ENCODE measurements at regions not wholly inside any gene's neighbourhood (a gene's known extent, or its start where the extent isn't known, plus 50 kb on each side); places are given as distances from the start of the nearest gene placed in this dataset.

- intact Hi-C loops (cut with micrococcal nuclease; ENCODE audit: unreplicated experiment): no loop called here
- FAIRE-seq: no peak
- no peaks in the 10 kb centered on the region for H3K4me1 ChIP-seq (ENCODE audit: control insufficient read depth, insufficient read depth, low read length)
- ChIA-PET SMC1A (ENCODE audit: uncharacterized antibody, unreplicated experiment) (no interaction called here), POLR2A (no interaction called here), RAD21 (ENCODE audit: unreplicated experiment) (no interaction called here), CTCF (no interaction called here)
- no peaks in the 10 kb centered on the region for H4K20me1 ChIP-seq (ENCODE audit: control insufficient read depth, insufficient read depth)
- H3K27ac ChIP-seq (ENCODE audit: control insufficient read depth, insufficient read depth): no peak overlapping the region
- no peaks in the 10 kb centered on the region for H3K36me3 ChIP-seq (ENCODE audit: control insufficient read depth in 2 of 2, insufficient read depth in 2 of 2, low read length in 1 of 2)
- H3K9me3 ChIP-seq (replicated peaks; ENCODE audit: control insufficient read depth, insufficient read depth, low read length): no peaks in the 10 kb centered on the region
- ATAC-seq: no peak
- DNase-seq (ENCODE audit: low read depth, low spot score): no peak
- no peak overlapping the region for H3K4me2 ChIP-seq (ENCODE audit: control insufficient read depth, insufficient read depth)
- no peaks in the 10 kb centered on the region for H3K79me2 ChIP-seq (ENCODE audit: control insufficient read depth, insufficient read depth, low read length)
- TF ChIP-seq CTCF (IDR thresholded peaks at IDR 0.05 in 2 of 3, conservative IDR thresholded peaks at IDR 0.05 in 1 of 3; ENCODE audit: control insufficient read depth in 2 of 3, extremely low read depth in 1 of 3, insufficient read depth in 1 of 3, low read depth in 3 of 3, low read length in 3 of 3) (no peak), EZH2 (IDR thresholded peaks at IDR 0.05; ENCODE audit: borderline replicate concordance, control insufficient read depth, low read depth, low read length) (no peak), IKZF2 (IDR thresholded peaks at IDR 0.05) (no peak), POU2F2 (IDR thresholded peaks at IDR 0.05; ENCODE audit: borderline replicate concordance, low read depth, low read length) (no peak), FOS (IDR thresholded peaks at IDR 0.05; ENCODE audit: borderline replicate concordance, extremely low read depth, insufficient read length) (no peak), PAX5 (IDR thresholded peaks at IDR 0.05; ENCODE audit: borderline replicate concordance, low read depth, low read length) (no peak), PML (IDR thresholded peaks at IDR 0.05; ENCODE audit: low read length) (no peak), NFIC (IDR thresholded peaks at IDR 0.05; ENCODE audit: low read depth, low read length) (no peak), ZNF622 (IDR thresholded peaks at IDR 0.05) (no peak), SIX5 (IDR thresholded peaks at IDR 0.05; ENCODE audit: low read depth, low read length, severe bottlenecking) (no peak), ZBED1 (IDR thresholded peaks at IDR 0.05; ENCODE audit: borderline replicate concordance) (no peak)
- TF ChIP-seq, protein P1, sequence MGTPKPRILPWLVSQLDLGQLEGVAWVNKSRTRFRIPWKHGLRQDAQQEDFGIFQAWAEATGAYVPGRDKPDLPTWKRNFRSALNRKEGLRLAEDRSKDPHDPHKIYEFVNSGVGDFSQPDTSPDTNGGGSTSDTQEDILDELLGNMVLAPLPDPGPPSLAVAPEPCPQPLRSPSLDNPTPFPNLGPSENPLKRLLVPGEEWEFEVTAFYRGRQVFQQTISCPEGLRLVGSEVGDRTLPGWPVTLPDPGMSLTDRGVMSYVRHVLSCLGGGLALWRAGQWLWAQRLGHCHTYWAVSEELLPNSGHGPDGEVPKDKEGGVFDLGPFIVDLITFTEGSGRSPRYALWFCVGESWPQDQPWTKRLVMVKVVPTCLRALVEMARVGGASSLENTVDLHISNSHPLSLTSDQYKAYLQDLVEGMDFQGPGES (IDR thresholded peaks at IDR 0.05): no peak
- TF ChIP-seq, protein P2, sequence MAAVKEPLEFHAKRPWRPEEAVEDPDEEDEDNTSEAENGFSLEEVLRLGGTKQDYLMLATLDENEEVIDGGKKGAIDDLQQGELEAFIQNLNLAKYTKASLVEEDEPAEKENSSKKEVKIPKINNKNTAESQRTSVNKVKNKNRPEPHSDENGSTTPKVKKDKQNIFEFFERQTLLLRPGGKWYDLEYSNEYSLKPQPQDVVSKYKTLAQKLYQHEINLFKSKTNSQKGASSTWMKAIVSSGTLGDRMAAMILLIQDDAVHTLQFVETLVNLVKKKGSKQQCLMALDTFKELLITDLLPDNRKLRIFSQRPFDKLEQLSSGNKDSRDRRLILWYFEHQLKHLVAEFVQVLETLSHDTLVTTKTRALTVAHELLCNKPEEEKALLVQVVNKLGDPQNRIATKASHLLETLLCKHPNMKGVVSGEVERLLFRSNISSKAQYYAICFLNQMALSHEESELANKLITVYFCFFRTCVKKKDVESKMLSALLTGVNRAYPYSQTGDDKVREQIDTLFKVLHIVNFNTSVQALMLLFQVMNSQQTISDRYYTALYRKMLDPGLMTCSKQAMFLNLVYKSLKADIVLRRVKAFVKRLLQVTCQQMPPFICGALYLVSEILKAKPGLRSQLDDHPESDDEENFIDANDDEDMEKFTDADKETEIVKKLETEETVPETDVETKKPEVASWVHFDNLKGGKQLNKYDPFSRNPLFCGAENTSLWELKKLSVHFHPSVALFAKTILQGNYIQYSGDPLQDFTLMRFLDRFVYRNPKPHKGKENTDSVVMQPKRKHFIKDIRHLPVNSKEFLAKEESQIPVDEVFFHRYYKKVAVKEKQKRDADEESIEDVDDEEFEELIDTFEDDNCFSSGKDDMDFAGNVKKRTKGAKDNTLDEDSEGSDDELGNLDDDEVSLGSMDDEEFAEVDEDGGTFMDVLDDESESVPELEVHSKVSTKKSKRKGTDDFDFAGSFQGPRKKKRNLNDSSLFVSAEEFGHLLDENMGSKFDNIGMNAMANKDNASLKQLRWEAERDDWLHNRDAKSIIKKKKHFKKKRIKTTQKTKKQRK (IDR thresholded peaks at IDR 0.05; ENCODE audit: low read depth, low read length): no peak
- TF ChIP-seq, protein P3, sequence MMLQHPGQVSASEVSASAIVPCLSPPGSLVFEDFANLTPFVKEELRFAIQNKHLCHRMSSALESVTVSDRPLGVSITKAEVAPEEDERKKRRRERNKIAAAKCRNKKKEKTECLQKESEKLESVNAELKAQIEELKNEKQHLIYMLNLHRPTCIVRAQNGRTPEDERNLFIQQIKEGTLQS (IDR thresholded peaks at IDR 0.05; ENCODE audit: borderline replicate concordance, extremely low read depth, low read depth, low read length): no peak
- no peaks in the 10 kb centered on the region for H3K27me3 ChIP-seq (replicated peaks in 1 of 2; ENCODE audit: control insufficient read depth in 2 of 2, insufficient read depth in 2 of 2, low read length in 1 of 2)
- no peak overlapping the region for H2AFZ ChIP-seq (ENCODE audit: control insufficient read depth, low read depth, low read length)
- no TSS peak for BruUV-seq (replicated peaks)
- H3K9ac ChIP-seq (ENCODE audit: control insufficient read depth, insufficient read depth, low read length): no peak overlapping the region
- H3K4me3 ChIP-seq: no peak overlapping the region
- WGBS (ENCODE audit: insufficient coverage, insufficient replicate concordance, low lambda C conversion rate, missing lambda C conversion rate): 2% methylated on average over 3 of the region's 3 CpGs
- in situ Hi-C loops (cut with MboI): no loop called here
Measured at GRCh38 chr17:51559778-51560177, 299.4 kb downstream of the UTP18 start.

All from GM12878 (cell line).